Upper lobe of left lung (tissue), 4 donors: ENCODE measurements at regions not wholly inside any gene's neighbourhood (a gene's known extent, or its start where the extent isn't known, plus 50 kb on each side); places are given as distances from the start of the nearest gene placed in this dataset.

Experiments
- CTCF ChIP-seq, 6 experiments: fragments of 450-650 bp in 4 of 6; fragments of 200-600 bp in 2 of 6; sonication (generic) in 2 of 6; IDR thresholded peaks; one replicate each; pipeline ENCODE4 v1.5.1; 2016 to 2019; ENCODE audit warnings: antibody characterized with exemption in 6 of 6
- EP300 ChIP-seq, 4 donors: sonication (generic); formaldehyde crosslinking; IDR thresholded peaks; one replicate each; pipeline ENCODE4 v1.5.1; 2017; ENCODE audit warnings: antibody characterized with exemption in 4 of 4, control low read depth in 2 of 4
- POLR2A ChIP-seq, 4 donors: fragments of 450-650 bp; IDR thresholded peaks; one replicate each; pipeline ENCODE4 v1.5.1; 2016 to 2017; ENCODE audit warnings: antibody characterized with exemption in 4 of 4, mild to moderate bottlenecking in 2 of 4

- TF ChIP-seq CTCF (IDR thresholded peaks at IDR 0.05) (no peak), POLR2A (IDR thresholded peaks at IDR 0.05) (no peak), EP300 (IDR thresholded peaks at IDR 0.05) (no peak)
Measured at GRCh38 chr3:124147946-124148345, 156.0 kb upstream of the ROPN1 start.
